Naive thymus-derived CD4-positive, alpha-beta T cell (primary cell): ENCODE measurements at regions not wholly inside any gene's neighbourhood (a gene's known extent, or its start where the extent isn't known, plus 50 kb on each side); places are given as distances from the start of the nearest gene placed in this dataset.

ENCODE experiments used
- ATAC-seq: fragments of 150-1000 bp; cut with Tn5 transposase; 2 replicates; pipeline ENCODE4 v1.10.0; 2021; ENCODE audit warnings: mild to moderate bottlenecking, moderate library complexity
- CTCF ChIA-PET: fragments of 350-600 bp; sonication (Branson Sonifier 250); formaldehyde crosslinking; loops from one replicate; lab custom pipeline; 2021; ENCODE audit warnings: antibody characterized with exemption; lab: Charles Lee
- POLR2A ChIA-PET: fragments of 350-600 bp; sonication (Branson Sonifier 250); formaldehyde crosslinking; loops from one replicate; lab custom pipeline; 2021; ENCODE audit warnings: antibody characterized with exemption, inconsistent platforms; lab: Charles Lee
- DNase-seq, 9 donors: peaks; one replicate each; pipeline versions ENCODE4 v3.0.0 to v3.0.0-alpha.2; 2020 to 2022; ENCODE audit warnings: mixed read lengths in 1 of 9
- H3K27ac ChIP-seq: one replicate; pipeline ENCODE4 v1.7.0; 2013; ENCODE audit warnings: mild to moderate bottlenecking, low read depth, low read length, moderate library complexity
- H3K27me3 ChIP-seq, 2 donors: one replicate each; pipeline ENCODE4 v1.7.0; 2013; ENCODE audit warnings: low read length in 2 of 2, mild to moderate bottlenecking in 2 of 2, moderate library complexity in 2 of 2; ENCODE audit not compliant: control insufficient read depth in 2 of 2, insufficient read depth in 2 of 2
- H3K36me3 ChIP-seq, 3 experiments: 1 replicate in 2 of 3; 2 replicates in 1 of 3; pipeline ENCODE4 v1.7.0; 2013; ENCODE audit warnings: low read length in 3 of 3, mild to moderate bottlenecking in 3 of 3, moderate library complexity in 1 of 3; ENCODE audit not compliant: insufficient read depth in 3 of 3, control insufficient read depth in 2 of 3
- H3K4me1 ChIP-seq, 2 donors: one replicate each; pipeline ENCODE4 v1.7.0; 2013; ENCODE audit warnings: low read length in 2 of 2, mild to moderate bottlenecking in 2 of 2, moderate library complexity in 1 of 2; ENCODE audit not compliant: control insufficient read depth in 2 of 2, insufficient read depth in 2 of 2
- H3K4me3 ChIP-seq: 2 replicates; pipeline ENCODE4 v1.7.0; 2013; ENCODE audit warnings: mild to moderate bottlenecking, low read length
- H3K9me3 ChIP-seq, 3 experiments: 1 replicate in 2 of 3; 2 replicates in 1 of 3; pipeline ENCODE4 v1.7.0; 2013; ENCODE audit warnings: low read length in 3 of 3; ENCODE audit not compliant: control insufficient read depth in 2 of 3
- H3K27ac Mint-ChIP-seq, 9 donors: one replicate each; pipeline ENCODE4 v1.8.0; 2020 to 2022; ENCODE audit warnings: mixed read lengths in 9 of 9, mild to moderate bottlenecking in 8 of 9, moderate library complexity in 5 of 9, inconsistent platforms in 2 of 9
- H3K27me3 Mint-ChIP-seq, 5 donors: one replicate each; pipeline ENCODE4 v1.8.0; 2021 to 2022; ENCODE audit warnings: mixed read lengths in 5 of 5, mild to moderate bottlenecking in 1 of 5
- H3K36me3 Mint-ChIP-seq, 5 donors: one replicate each; pipeline ENCODE4 v1.8.0; 2020 to 2022; ENCODE audit warnings: mixed read lengths in 5 of 5, mild to moderate bottlenecking in 3 of 5, inconsistent platforms in 1 of 5
- H3K4me1 Mint-ChIP-seq, 7 donors: one replicate each; pipeline ENCODE4 v1.8.0; 2020 to 2022; ENCODE audit warnings: mixed read lengths in 7 of 7, mild to moderate bottlenecking in 3 of 7, inconsistent platforms in 1 of 7
- H3K4me3 Mint-ChIP-seq, 10 donors: one replicate each; pipeline ENCODE4 v1.8.0; 2020 to 2022; ENCODE audit warnings: mild to moderate bottlenecking in 10 of 10, mixed read lengths in 10 of 10, moderate library complexity in 6 of 10, inconsistent platforms in 2 of 10
- H3K9me3 Mint-ChIP-seq, 11 donors: one replicate each; pipeline ENCODE4 v1.8.0; 2020 to 2022; ENCODE audit warnings: mixed read lengths in 11 of 11, mild to moderate bottlenecking in 4 of 11, inconsistent platforms in 1 of 11, moderate library complexity in 1 of 11
- intact Hi-C, 2 donors: fragments of 100-400 bp; cut with micrococcal nuclease; formaldehyde crosslinking; loops; one replicate each; pipeline ENCODE4 v1.15.1; 2023

DNA sequence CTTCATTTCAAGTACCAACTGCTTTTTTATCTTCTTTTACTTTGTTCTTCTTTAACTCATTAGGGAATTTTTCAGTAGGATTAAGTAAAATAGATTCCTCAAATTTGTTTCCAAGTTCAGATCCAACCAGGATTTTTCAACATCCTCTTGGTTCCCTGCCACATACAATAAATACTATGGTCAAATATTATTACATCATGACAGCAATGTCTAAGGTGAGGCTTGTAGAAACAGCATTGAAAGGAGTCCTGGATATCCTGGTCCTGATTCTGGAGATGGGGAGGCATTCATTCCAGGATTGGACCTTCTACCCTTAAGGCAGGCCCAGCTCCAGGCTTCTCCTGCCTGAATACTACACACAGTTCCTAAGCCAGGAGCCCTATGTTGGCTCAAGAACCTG is 80.2 kb upstream of the F3 start:
- ChIA-PET POLR2A (no interaction called here), CTCF (no interaction called here)
- ATAC-seq: no peak
- Histone ChIP-seq H3K27me3 (no peaks in the 10 kb centered on the region), H3K36me3 (no peaks in the 10 kb centered on the region), H3K4me3 (no peak overlapping the region), H3K27ac (no peak overlapping the region), H3K4me1 (no peaks in the 10 kb centered on the region), H3K9me3 (no peaks in the 10 kb centered on the region)
- H3K27me3 Mint-ChIP-seq: peaks cover 0 to 19% (median 3%) of the 10 kb centered on the region in 5 donors
- DNase-seq: no peak
- H3K4me1 Mint-ChIP-seq: no peaks in the 10 kb centered on the region
- H3K36me3 Mint-ChIP-seq: no peaks in the 10 kb centered on the region
- no peak overlapping the region for H3K27ac Mint-ChIP-seq
- intact Hi-C loops: no loop called here
- H3K4me3 Mint-ChIP-seq: no peak overlapping the region
- peaks cover 0 to 17% (median 7%) of the 10 kb centered on the region in 11 donors for H3K9me3 Mint-ChIP-seq

DNA sequence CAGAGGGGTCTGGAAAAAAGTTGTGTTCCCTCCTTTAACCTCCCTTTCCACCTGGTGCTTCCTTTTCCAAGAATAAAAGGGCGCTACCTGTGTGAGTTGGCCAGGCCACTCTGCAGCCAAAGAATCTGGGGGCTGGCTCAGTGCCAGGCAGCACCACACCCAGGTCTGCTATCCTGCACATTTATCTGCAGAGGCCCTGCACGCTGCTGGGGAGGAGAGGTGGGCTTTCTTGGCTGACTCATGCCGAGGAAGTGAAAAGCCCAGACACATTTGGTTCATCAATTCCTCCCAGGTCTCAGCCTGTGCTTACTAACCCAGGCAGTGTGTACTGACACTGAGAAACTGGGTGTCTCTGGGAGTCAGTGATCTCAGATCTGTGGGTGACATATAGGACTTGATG is 79.8 kb upstream of the F3 start:
- no peak overlapping the region for H3K4me3 ChIP-seq
- H3K27ac ChIP-seq: no peak overlapping the region
- H3K27ac Mint-ChIP-seq: no peak overlapping the region
- POLR2A ChIA-PET: no interaction called here
- no peaks in the 10 kb centered on the region for H3K36me3 Mint-ChIP-seq
- H3K36me3 ChIP-seq: no peaks in the 10 kb centered on the region
- no peak overlapping the region for H3K4me3 Mint-ChIP-seq
- no peaks in the 10 kb centered on the region for H3K9me3 ChIP-seq
- peaks cover 0 to 17% (median 7%) of the 10 kb centered on the region in 11 donors for H3K9me3 Mint-ChIP-seq
- CTCF ChIA-PET: no interaction called here
- ATAC-seq (no peak), DNase-seq (no peak)
- no peaks in the 10 kb centered on the region for H3K27me3 ChIP-seq
- intact Hi-C loops: no loop called here
- H3K4me1 ChIP-seq: no peaks in the 10 kb centered on the region
- H3K4me1 Mint-ChIP-seq: no peaks in the 10 kb centered on the region
- peaks cover 0 to 23% (median 4%) of the 10 kb centered on the region in 5 donors for H3K27me3 Mint-ChIP-seq

GRCh38 chr1:94620345-94621031 is 78.9 kb upstream of the F3 start:
- H3K4me1 Mint-ChIP-seq: no peaks in the 10 kb centered on the region
- H3K36me3 Mint-ChIP-seq: no peaks in the 10 kb centered on the region
- no peaks in the 10 kb centered on the region for H3K27me3 ChIP-seq
- no peak for ATAC-seq
- H3K36me3 ChIP-seq: no peaks in the 10 kb centered on the region
- no peak overlapping the region for H3K4me3 ChIP-seq
- H3K4me1 ChIP-seq: no peaks in the 10 kb centered on the region
- no peak overlapping the region for H3K4me3 Mint-ChIP-seq
- H3K9me3 ChIP-seq: no peaks in the 10 kb centered on the region
- H3K27ac Mint-ChIP-seq: no peak overlapping the region
- intact Hi-C loops: no loop called here
- no peak for DNase-seq
- peaks cover 0 to 17% (median 7%) of the 10 kb centered on the region in 11 donors for H3K9me3 Mint-ChIP-seq
- ChIA-PET POLR2A (no interaction called here), CTCF (no interaction called here)
- H3K27ac ChIP-seq: no peak overlapping the region
- H3K27me3 Mint-ChIP-seq: peaks cover 0 to 30% (median 9%) of the 10 kb centered on the region in 5 donors

- CTCF ChIA-PET: no interaction called here
- Histone ChIP-seq H3K27ac (no peak overlapping the region), H3K4me1 (no peaks in the 10 kb centered on the region), H3K27me3 (no peaks in the 10 kb centered on the region), H3K4me3 (no peak overlapping the region), H3K36me3 (no peaks in the 10 kb centered on the region), H3K9me3 (no peaks in the 10 kb centered on the region)
- intact Hi-C loops: no loop called here
- DNase-seq (no peak), ATAC-seq (no peak)
- POLR2A ChIA-PET: no interaction called here
- Mint-ChIP-seq H3K9me3 (peaks cover 0 to 17% (median 7%) of the 10 kb centered on the region in 11 donors), H3K4me3 (no peak overlapping the region), H3K27ac (no peak overlapping the region), H3K27me3 (peaks cover under 1 to 34% (median 9%) of the 10 kb centered on the region in 5 donors), H3K36me3 (no peaks in the 10 kb centered on the region), H3K4me1 (peaks cover 0 to 5% (median 0%) of the 10 kb centered on the region in 7 donors)
Measured at GRCh38 chr1:94619731-94620130, 78.2 kb upstream of the F3 start.

GRCh38 chr1:94617957-94618739 is 76.6 kb upstream of the F3 start:
- peaks cover 0 to 17% (median 7%) of the 10 kb centered on the region in 11 donors for H3K9me3 Mint-ChIP-seq
- Histone ChIP-seq H3K27ac (no peak overlapping the region), H3K4me1 (no peaks in the 10 kb centered on the region), H3K9me3 (no peaks in the 10 kb centered on the region), H3K27me3 (no peaks in the 10 kb centered on the region), H3K36me3 (no peaks in the 10 kb centered on the region), H3K4me3 (no peak overlapping the region)
- ChIA-PET CTCF (no interaction called here), POLR2A (no interaction called here)
- peak overlapping the region in 1 of 9 donors; percentile 44 for H3K27ac Mint-ChIP-seq
- DNase-seq: no peak
- ATAC-seq: no peak
- peaks cover 6 to 37% (median 9%) of the 10 kb centered on the region in 5 donors for H3K27me3 Mint-ChIP-seq
- no peaks in the 10 kb centered on the region for H3K36me3 Mint-ChIP-seq
- intact Hi-C loops: no loop called here
- H3K4me3 Mint-ChIP-seq: no peak overlapping the region
- H3K4me1 Mint-ChIP-seq: peaks cover 0 to 7% (median 0%) of the 10 kb centered on the region in 7 donors

DNA sequence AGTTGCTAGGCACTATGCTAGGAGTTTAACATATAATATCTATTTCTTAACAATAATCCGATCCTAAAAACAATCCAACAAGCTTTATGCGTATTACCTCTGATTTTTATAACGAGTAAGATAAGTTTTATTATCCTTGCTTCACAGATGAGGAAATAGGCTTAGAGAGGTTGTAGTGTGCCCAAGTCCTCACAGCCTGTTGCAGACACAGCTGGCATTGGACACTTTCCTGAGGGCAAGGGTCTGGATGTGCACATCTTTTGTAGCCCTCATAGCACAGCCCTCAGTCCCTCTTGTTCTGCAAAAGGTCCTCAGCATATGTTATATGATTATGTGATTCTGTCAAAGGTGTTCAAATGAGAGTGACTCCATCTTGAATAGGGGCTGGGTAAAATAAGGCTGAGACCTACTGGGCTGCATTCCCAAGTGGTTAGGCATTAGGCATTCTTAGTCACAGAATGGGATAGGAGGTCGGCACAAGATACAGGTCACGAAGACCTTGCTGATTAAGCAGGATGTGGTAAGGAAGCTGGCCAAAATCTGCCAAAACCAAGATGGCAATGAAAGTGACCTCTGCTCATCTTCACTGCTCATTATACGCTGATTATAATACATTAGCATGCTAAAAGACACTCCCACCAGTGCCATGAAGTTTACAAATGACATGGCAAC is 75.7 kb upstream of the F3 start:
- intact Hi-C loops: no loop called here
- peaks cover 0 to 13% (median 0%) of the 10 kb centered on the region in 7 donors for H3K4me1 Mint-ChIP-seq
- Histone ChIP-seq H3K9me3 (no peaks in the 10 kb centered on the region), H3K36me3 (no peaks in the 10 kb centered on the region), H3K27ac (no peak overlapping the region), H3K4me3 (no peak overlapping the region), H3K4me1 (no peaks in the 10 kb centered on the region), H3K27me3 (no peaks in the 10 kb centered on the region)
- peaks cover 6 to 37% (median 7%) of the 10 kb centered on the region in 5 donors for H3K27me3 Mint-ChIP-seq
- CTCF ChIA-PET: no interaction called here
- DNase-seq: no peak
- H3K36me3 Mint-ChIP-seq: no peaks in the 10 kb centered on the region
- H3K9me3 Mint-ChIP-seq: peaks cover 0 to 17% (median 7%) of the 10 kb centered on the region in 11 donors
- H3K27ac Mint-ChIP-seq: no peak overlapping the region
- POLR2A ChIA-PET: no interaction called here
- no peak overlapping the region for H3K4me3 Mint-ChIP-seq
- no peak for ATAC-seq
